ENCODE measurements at regions not wholly inside any gene's neighbourhood (a gene's known extent, or its start where the extent isn't known, plus 50 kb on each side); places are given as distances from the start of the nearest gene placed in this dataset.

GRCh38 chr2:181243319-181243718 is 213.9 kb upstream of the ITGA4 start:
- in situ Hi-C loops (cut with MboI; ENCODE audit: low sequenced_read_pairs), result no loop called here
- H2AFZ ChIP-seq (replicated peaks; ENCODE audit: low read length, poor library complexity), result no peak overlapping the region
- no peaks in the 10 kb centered on the region for H3K36me3 ChIP-seq (ENCODE audit: control insufficient read depth, insufficient read depth, low read length)
- no peaks in the 10 kb centered on the region for H3K9me1 ChIP-seq (ENCODE audit: insufficient read depth, low read length)
- no peak overlapping the region for H4K91ac ChIP-seq (ENCODE audit: insufficient read depth, low read depth, low read length)
- H3K79me1 ChIP-seq (ENCODE audit: low read depth in 1 of 2, low read length in 2 of 2), result no peaks in the 10 kb centered on the region
- H3K27me3 ChIP-seq (ENCODE audit: control insufficient read depth, insufficient read depth, low read length), result no peaks in the 10 kb centered on the region
- no peak overlapping the region for H3K14ac ChIP-seq (replicated peaks; ENCODE audit: low read depth, low read length)
- intact Hi-C loops (cut with micrococcal nuclease), result no loop called here
- no peak overlapping the region for H2AK5ac ChIP-seq (ENCODE audit: low read depth, low read length)
- no peak overlapping the region for H2BK15ac ChIP-seq (ENCODE audit: low read depth, low read length)
- dilution Hi-C loops (cut with HindIII; ENCODE audit: low sequenced_read_pairs, unreplicated experiment), result no loop called here
- no peak overlapping the region for H2AK9ac ChIP-seq (replicated peaks; ENCODE audit: low read depth, low read length, poor library complexity)
- H3K56ac ChIP-seq (ENCODE audit: extremely low read depth, insufficient read depth, low read length), result no peak overlapping the region
- no peak overlapping the region for H3K4ac ChIP-seq (ENCODE audit: low read depth, low read length)
- H3K27ac ChIP-seq (ENCODE audit: insufficient read depth, low read length), result no peak overlapping the region
- no peak overlapping the region for H3K18ac ChIP-seq (ENCODE audit: low read depth, low read length)
- H3K4me3 ChIP-seq (ENCODE audit: insufficient read depth, low read depth, low read length), result no peak overlapping the region
- H3K4me1 ChIP-seq (ENCODE audit: control insufficient read depth, insufficient read depth, low read length), result no peaks in the 10 kb centered on the region
- POLR2A ChIA-PET (ENCODE audit: unreplicated experiment), result no interaction called here
- no TSS peak for BruUV-seq (replicated peaks)
- no peak overlapping the region for H3K4me2 ChIP-seq (ENCODE audit: low read depth, low read length)
- H2BK5ac ChIP-seq (ENCODE audit: low read depth, low read length, poor library complexity, severe bottlenecking), result no peak overlapping the region
- no peak overlapping the region for H2BK20ac ChIP-seq (ENCODE audit: low read depth, low read length)
- no peak overlapping the region for H4K5ac ChIP-seq (ENCODE audit: low read depth, low read length)
- no peak overlapping the region for H3K23ac ChIP-seq (ENCODE audit: low read depth, low read length)
- no peak for TF ChIP-seq MAFK (IDR thresholded peaks at IDR 0.05; ENCODE audit: low read depth, low read length)
- TF ChIP-seq SMC3 (IDR thresholded peaks at IDR 0.05; ENCODE audit: low read depth, low read length), result no peak
- no peak for TF ChIP-seq RFX5 (IDR thresholded peaks at IDR 0.05; ENCODE audit: low read depth, low read length)
- no peak for TF ChIP-seq RAD21 (IDR thresholded peaks at IDR 0.05; ENCODE audit: low read length)
- TF ChIP-seq NFE2L2 (IDR thresholded peaks at IDR 0.05; ENCODE audit: low read depth, low read length), result no peak
- no peak for TF ChIP-seq USF2 (IDR thresholded peaks at IDR 0.05; ENCODE audit: low read depth, low read length)
- TF ChIP-seq POLR2A (IDR thresholded peaks at IDR 0.05; ENCODE audit: low read depth, low read length), result no peak
- no peak for TF ChIP-seq FOS (IDR thresholded peaks at IDR 0.05; ENCODE audit: low read depth, low read length)
- no peak for TF ChIP-seq CEBPB (IDR thresholded peaks at IDR 0.05; ENCODE audit: low read depth, low read length)
- no peak for TF ChIP-seq MAZ (IDR thresholded peaks at IDR 0.05; ENCODE audit: borderline replicate concordance, low read depth, low read length)
- H4K8ac ChIP-seq (ENCODE audit: low read depth in 2 of 2, low read length in 2 of 2), result no peak overlapping the region
- CTCF ChIA-PET, result interaction anchor here (0.6 kb wide), 1 partner anchor 76 kb away, joined by 4 read pairs; no protein-coding TSS in a partner anchor
- ATAC-seq (ENCODE audit: low read depth) (no peak), DNase-seq (no peak)
- H4K20me1 ChIP-seq (ENCODE audit: insufficient read depth, low read length), result no peaks in the 10 kb centered on the region
- no peak overlapping the region for H3K9ac ChIP-seq (ENCODE audit: low read depth, low read length)
- no peaks in the 10 kb centered on the region for H3K9me3 ChIP-seq (ENCODE audit: control insufficient read depth, insufficient read depth, low read length)
- H2BK120ac ChIP-seq (ENCODE audit: low read depth, low read length), result no peak overlapping the region
